Spleen (tissue), 11 donors: ENCODE measurements at regions not wholly inside any gene's neighbourhood (a gene's known extent, or its start where the extent isn't known, plus 50 kb on each side); places are given as distances from the start of the nearest gene placed in this dataset.

Source experiments
- DNase-seq: peaks from one replicate; pipeline ENCODE4 v3.0.0-alpha.2; 2020
- H3K27ac ChIP-seq, 8 donors: fragments of 200-600 bp; sonication (generic) in 7 of 8; 1 replicate in 4 of 8; 2 replicates in 4 of 8; pipeline versions ENCODE4 v1.5.0 to v1.8.0; 2016 to 2021; ENCODE audit warnings: inconsistent platforms in 4 of 8, mild to moderate bottlenecking in 4 of 8, moderate library complexity in 1 of 8
- H3K27me3 ChIP-seq, 7 donors: fragments of 200-600 bp; sonication (generic) in 6 of 7; replicated peaks in 1 of 7; 1 replicate in 4 of 7; 2 replicates in 3 of 7; pipeline versions ENCODE4 v1.5.0 to v1.8.0; 2016 to 2021; ENCODE audit warnings: inconsistent platforms in 3 of 7, mild to moderate bottlenecking in 1 of 7
- H3K36me3 ChIP-seq, 6 donors: fragments of 200-600 bp; sonication (generic) in 5 of 6; 1 replicate in 4 of 6; 2 replicates in 2 of 6; pipeline versions ENCODE4 v1.5.0 to v1.8.0; 2016 to 2021; ENCODE audit warnings: inconsistent platforms in 2 of 6
- H3K4me1 ChIP-seq, 6 donors: fragments of 200-600 bp; sonication (generic) in 5 of 6; 1 replicate in 3 of 6; 2 replicates in 3 of 6; pipeline versions ENCODE4 v1.5.0 to v1.8.0; 2016 to 2021; ENCODE audit warnings: inconsistent platforms in 3 of 6
- H3K4me3 ChIP-seq, 8 donors: fragments of 200-600 bp; sonication (generic) in 7 of 8; 1 replicate in 4 of 8; 2 replicates in 4 of 8; pipeline versions ENCODE4 v1.5.0 to v1.8.0; 2016 to 2021; ENCODE audit warnings: inconsistent platforms in 4 of 8, mild to moderate bottlenecking in 4 of 8, moderate library complexity in 2 of 8
- H3K9me3 ChIP-seq, 8 donors: fragments of 200-600 bp; sonication (generic) in 7 of 8; 1 replicate in 4 of 8; 2 replicates in 4 of 8; pipeline versions ENCODE4 v1.5.0 to v1.8.0; 2016 to 2021; ENCODE audit warnings: inconsistent platforms in 4 of 8
- POLR2A ChIP-seq, 3 donors: fragments of 450-650 bp; IDR thresholded peaks; one replicate each; pipeline ENCODE4 v1.5.1; 2017; ENCODE audit warnings: antibody characterized with exemption in 3 of 3, mild to moderate bottlenecking in 1 of 3
- POLR2AphosphoS5 ChIP-seq, 3 donors: sonication (generic); formaldehyde crosslinking; IDR thresholded peaks; one replicate each; pipeline ENCODE4 v1.5.1; 2017; ENCODE audit warnings: antibody characterized with exemption in 3 of 3
- WGBS, 5 donors: extraction: QIAGEN DNeasy Blood & Tissue Kit in 3 of 5; methylation state at CpG; one replicate each; pipeline versions ENCODE4 v1.1.5 to v1.1.7; 2013 to 2018; 5-methylcytosine and 5-hydroxymethylcytosine counted together
- intact Hi-C: fragments of 100-400 bp; cut with DNase I; formaldehyde crosslinking; loops from one replicate; pipeline ENCODE4 v1.15.0; 2023; ENCODE audit warnings: low total_unique reads
- TF ChIP-seq, protein P1 (sequence below), 11 experiments: fragments of 200-600 bp in 7 of 11; fragments of 450-650 bp in 4 of 11; sonication (generic) in 4 of 11; IDR thresholded peaks in 8 of 11; conservative IDR thresholded peaks in 3 of 11; 1 replicate in 7 of 11; 2 replicates in 4 of 11; pipeline versions ENCODE4 v1.4.0 to v1.8.0; 2016 to 2021; ENCODE audit warnings: antibody characterized with exemption in 11 of 11, inconsistent platforms in 4 of 11, mild to moderate bottlenecking in 1 of 11
- donor health status: healthy with polysubstance abuse.
- donor health status: DM: no; HTN: no; CAD: no; lungs with moderate emphysema.
- donor health status: DM: no; HTN: no; CAD: no.
- donor health status: Bipolar disorder and iron deficiency.
- donor health status: healthy.
- donor health status: DM: no; HTN: no; CAD: no.
- donor health status: DM: yes; HTN: yes; CAD: no.

DNA sequence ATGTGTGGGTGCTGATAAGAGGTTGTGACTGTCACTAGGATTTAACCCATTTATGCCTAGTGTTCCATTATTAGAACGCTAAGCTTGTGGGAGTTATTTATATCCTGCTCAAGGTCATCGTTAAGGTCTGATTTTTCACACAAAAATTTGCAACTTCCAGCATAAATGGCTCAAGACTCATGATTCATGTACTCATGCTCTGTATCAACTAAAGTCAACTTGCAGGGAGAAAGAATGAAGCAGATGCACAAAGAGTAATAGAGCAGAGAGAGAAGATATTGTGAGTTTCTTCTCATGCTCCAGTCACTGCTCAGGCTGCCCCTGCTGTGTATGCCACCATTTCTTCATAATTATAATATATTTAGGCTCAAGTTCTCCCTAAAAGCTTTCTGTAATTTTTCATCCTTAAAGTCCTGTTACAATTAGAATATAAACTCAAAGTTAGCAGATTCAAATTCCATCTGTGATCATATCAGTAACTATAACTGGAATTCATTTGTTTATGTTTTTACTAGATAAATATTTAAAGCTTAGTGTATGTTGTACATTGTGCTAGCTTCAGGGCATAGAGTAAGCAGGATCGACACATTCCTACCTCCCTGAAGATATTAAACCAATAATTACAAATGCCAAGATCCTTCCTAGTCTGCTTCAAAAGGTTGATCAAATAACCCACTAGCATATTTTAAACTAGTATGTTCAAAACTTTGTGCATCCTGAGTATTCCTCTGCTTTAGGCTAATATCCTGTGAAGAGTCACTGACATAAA lies 136.7 kb downstream of the NUDT12 start:
- WGBS, 5 donors: 71 to 87% (median 80%) methylated on average over 3 of the region's 3 CpGs

DNA sequence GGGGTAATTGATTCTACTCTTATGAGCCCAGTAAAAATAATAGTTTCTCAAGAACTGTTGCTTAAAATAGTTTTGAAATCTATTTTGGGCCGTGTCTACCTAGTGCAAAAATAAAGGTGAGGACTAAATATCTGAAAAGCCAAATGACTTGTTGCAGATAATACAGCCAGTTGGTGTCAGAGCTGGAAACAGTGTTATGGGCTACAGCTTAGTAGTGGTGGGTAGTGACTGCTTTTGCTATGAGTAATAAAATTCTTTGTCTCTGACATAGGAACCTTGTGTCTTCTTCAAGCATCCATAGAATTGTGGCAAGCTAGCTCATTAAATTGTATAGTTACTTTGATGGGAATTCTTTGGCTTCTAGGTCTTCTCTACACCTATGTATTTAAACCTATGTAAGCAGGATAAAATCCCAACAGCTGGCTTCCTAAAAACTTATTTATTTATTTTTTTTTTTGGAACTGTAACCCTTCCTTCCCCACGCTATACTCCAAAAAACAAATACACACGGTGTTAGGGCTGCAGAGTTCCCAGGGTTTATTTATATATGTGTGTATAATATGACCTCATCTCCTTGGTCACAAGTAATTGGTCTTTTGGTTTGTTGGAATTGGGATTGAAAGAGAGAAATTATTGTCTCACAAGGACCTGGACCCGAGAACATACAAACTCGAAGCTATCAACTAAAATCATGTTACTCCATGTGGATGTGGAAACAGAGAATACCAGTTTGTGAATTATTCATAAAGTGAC lies 138.0 kb downstream of the NUDT12 start:
- no peaks in the 10 kb centered on the region for H3K4me1 ChIP-seq
- DNase-seq: no peak
- WGBS, 5 donors: 80 to 86% (median 82%) methylated on average over 5 of the region's 5 CpGs
- no peaks in the 10 kb centered on the region for H3K27me3 ChIP-seq
- TF ChIP-seq, protein P1, sequence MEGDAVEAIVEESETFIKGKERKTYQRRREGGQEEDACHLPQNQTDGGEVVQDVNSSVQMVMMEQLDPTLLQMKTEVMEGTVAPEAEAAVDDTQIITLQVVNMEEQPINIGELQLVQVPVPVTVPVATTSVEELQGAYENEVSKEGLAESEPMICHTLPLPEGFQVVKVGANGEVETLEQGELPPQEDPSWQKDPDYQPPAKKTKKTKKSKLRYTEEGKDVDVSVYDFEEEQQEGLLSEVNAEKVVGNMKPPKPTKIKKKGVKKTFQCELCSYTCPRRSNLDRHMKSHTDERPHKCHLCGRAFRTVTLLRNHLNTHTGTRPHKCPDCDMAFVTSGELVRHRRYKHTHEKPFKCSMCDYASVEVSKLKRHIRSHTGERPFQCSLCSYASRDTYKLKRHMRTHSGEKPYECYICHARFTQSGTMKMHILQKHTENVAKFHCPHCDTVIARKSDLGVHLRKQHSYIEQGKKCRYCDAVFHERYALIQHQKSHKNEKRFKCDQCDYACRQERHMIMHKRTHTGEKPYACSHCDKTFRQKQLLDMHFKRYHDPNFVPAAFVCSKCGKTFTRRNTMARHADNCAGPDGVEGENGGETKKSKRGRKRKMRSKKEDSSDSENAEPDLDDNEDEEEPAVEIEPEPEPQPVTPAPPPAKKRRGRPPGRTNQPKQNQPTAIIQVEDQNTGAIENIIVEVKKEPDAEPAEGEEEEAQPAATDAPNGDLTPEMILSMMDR (IDR thresholded peaks at IDR 0.05 in 8 of 11, conservative IDR thresholded peaks at IDR 0.05 in 3 of 11): no peak
- no peak for TF ChIP-seq POLR2A (IDR thresholded peaks at IDR 0.05)
- no peak for TF ChIP-seq POLR2AphosphoS5 (IDR thresholded peaks at IDR 0.05)
- no peaks in the 10 kb centered on the region for H3K9me3 ChIP-seq
- H3K27ac ChIP-seq: no peak overlapping the region
- no peak overlapping the region for H3K4me3 ChIP-seq
- H3K36me3 ChIP-seq: no peaks in the 10 kb centered on the region
- intact Hi-C loops: no loop called here

More for the DNA sequence above, 136.7 kb downstream of the NUDT12 start:
- TF ChIP-seq POLR2AphosphoS5 (IDR thresholded peaks at IDR 0.05): no peak
- TF ChIP-seq, protein P1 (IDR thresholded peaks at IDR 0.05 in 8 of 11, conservative IDR thresholded peaks at IDR 0.05 in 3 of 11): no peak
- no peak for TF ChIP-seq POLR2A (IDR thresholded peaks at IDR 0.05)
- H3K4me3 ChIP-seq: no peak overlapping the region
- H3K4me1 ChIP-seq: no peaks in the 10 kb centered on the region
- H3K27ac ChIP-seq: no peak overlapping the region
- H3K36me3 ChIP-seq: no peaks in the 10 kb centered on the region
- intact Hi-C loops: no loop called here
- no peaks in the 10 kb centered on the region for H3K27me3 ChIP-seq
- H3K9me3 ChIP-seq: no peaks in the 10 kb centered on the region
- DNase-seq: no peak

DNA sequence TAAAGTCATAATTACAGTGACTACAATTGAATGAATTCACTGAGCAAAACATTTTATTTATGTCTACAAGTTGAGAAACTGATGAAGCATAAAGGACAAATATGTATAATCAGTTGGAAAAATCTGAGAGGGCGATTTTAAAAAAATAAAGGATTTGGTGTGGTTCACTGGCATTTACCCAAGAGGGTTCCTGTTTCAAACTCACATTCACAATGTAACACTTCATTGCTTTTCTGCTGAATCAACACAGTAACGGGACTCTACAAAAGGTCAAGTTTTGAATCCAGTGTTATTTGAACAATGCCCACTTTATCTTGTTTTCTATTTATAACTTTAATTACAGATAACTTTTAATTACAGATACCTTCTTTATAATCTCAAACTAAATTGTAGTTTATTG lies 138.6 kb downstream of the NUDT12 start:
- no peak for DNase-seq
- no peaks in the 10 kb centered on the region for H3K4me1 ChIP-seq
- TF ChIP-seq, protein P1 (IDR thresholded peaks at IDR 0.05 in 8 of 11, conservative IDR thresholded peaks at IDR 0.05 in 3 of 11): no peak
- TF ChIP-seq POLR2AphosphoS5 (IDR thresholded peaks at IDR 0.05) (no peak), POLR2A (IDR thresholded peaks at IDR 0.05) (no peak)
- 42 to 66% (median 56%) methylated on average over 2 of the region's 2 CpGs for WGBS, 5 donors
- H3K27ac ChIP-seq: no peak overlapping the region
- no peaks in the 10 kb centered on the region for H3K36me3 ChIP-seq
- no peaks in the 10 kb centered on the region for H3K9me3 ChIP-seq
- no peak overlapping the region for H3K4me3 ChIP-seq
- no peaks in the 10 kb centered on the region for H3K27me3 ChIP-seq
- intact Hi-C loops: no loop called here

DNA sequence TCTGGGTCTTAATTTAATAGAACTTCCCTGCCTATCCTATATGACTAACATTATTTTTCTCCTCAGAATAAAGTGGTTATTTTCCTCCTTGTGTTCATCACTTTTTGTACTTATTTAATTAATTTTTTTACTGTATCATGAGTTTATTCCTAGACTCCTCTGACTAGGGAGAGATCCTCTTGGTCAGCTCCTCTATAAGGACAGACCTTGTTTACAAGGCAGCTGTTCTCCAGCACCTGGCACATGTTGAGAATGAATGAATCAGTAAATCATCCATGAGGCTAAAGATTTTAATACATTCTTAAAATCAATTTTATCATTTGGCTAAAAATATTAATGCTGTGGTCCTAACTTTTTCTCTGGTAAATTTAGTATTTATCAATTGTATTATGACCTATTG lies 139.8 kb downstream of the NUDT12 start:
- no peak overlapping the region for H3K27ac ChIP-seq
- no peak for DNase-seq
- no peaks in the 10 kb centered on the region for H3K36me3 ChIP-seq
- H3K9me3 ChIP-seq: no peaks in the 10 kb centered on the region
- intact Hi-C loops: no loop called here
- H3K4me1 ChIP-seq: no peaks in the 10 kb centered on the region
- TF ChIP-seq, protein P1 (IDR thresholded peaks at IDR 0.05 in 8 of 11, conservative IDR thresholded peaks at IDR 0.05 in 3 of 11): no peak
- TF ChIP-seq POLR2A (IDR thresholded peaks at IDR 0.05): no peak
- no peak for TF ChIP-seq POLR2AphosphoS5 (IDR thresholded peaks at IDR 0.05)
- no peaks in the 10 kb centered on the region for H3K27me3 ChIP-seq
- no peak overlapping the region for H3K4me3 ChIP-seq
